Islet of Langerhans (tissue), 1 donor: ENCODE measurements at regions not wholly inside any gene's neighbourhood (a gene's known extent, or its start where the extent isn't known, plus 50 kb on each side); places are given as distances from the start of the nearest gene placed in this dataset.

Source experiments
- FAIRE-seq: peaks from one replicate; lab custom pipeline; 2011; peaks lifted over from hg19 to GRCh38; lab: Jason Lieb, UNC

- no peak for FAIRE-seq
These were observed 374.0 kb downstream of the SV2B start for GRCh38 chr15:91473894-91474545.

GRCh38 chr15:91476861-91477260 is 376.6 kb upstream of the SLCO3A1 start:
- FAIRE-seq: no peak

- FAIRE-seq: no peak
These were observed 374.8 kb upstream of the SLCO3A1 start for GRCh38 chr15:91478717-91479191.

GRCh38 chr15:91480426-91480825 is 373.1 kb upstream of the SLCO3A1 start:
- FAIRE-seq: no peak

GRCh38 chr15:91482799-91483198 is 370.7 kb upstream of the SLCO3A1 start:
- FAIRE-seq: no peak

GRCh38 chr15:91484141-91484540 is 369.4 kb upstream of the SLCO3A1 start:
- FAIRE-seq: no peak

- no peak for FAIRE-seq
These were observed 365.1 kb upstream of the SLCO3A1 start for GRCh38 chr15:91488452-91488851.

GRCh38 chr15:91490211-91490610 is 363.3 kb upstream of the SLCO3A1 start:
- no peak for FAIRE-seq

GRCh38 chr15:91491101-91491950 is 362.2 kb upstream of the SLCO3A1 start:
- no peak for FAIRE-seq

- peak; percentile 41 for FAIRE-seq
These were observed 356.5 kb upstream of the SLCO3A1 start for GRCh38 chr15:91496754-91497691.

- no peak for FAIRE-seq
These were observed 355.3 kb upstream of the SLCO3A1 start for GRCh38 chr15:91498046-91498748.

- FAIRE-seq: no peak
These were observed 354.8 kb upstream of the SLCO3A1 start for GRCh38 chr15:91498749-91499062.

- no peak for FAIRE-seq
These were observed 353.6 kb upstream of the SLCO3A1 start for GRCh38 chr15:91499774-91500383.

- no peak for FAIRE-seq
These were observed 344.9 kb upstream of the SLCO3A1 start for GRCh38 chr15:91508633-91509032.

GRCh38 chr15:91514147-91514546 is 339.4 kb upstream of the SLCO3A1 start:
- FAIRE-seq: no peak

GRCh38 chr15:91515188-91515754 is 338.2 kb upstream of the SLCO3A1 start:
- peak; percentile 74 for FAIRE-seq

- FAIRE-seq: no peak
These were observed 336.6 kb upstream of the SLCO3A1 start for GRCh38 chr15:91516866-91517265.

- no peak for FAIRE-seq
These were observed 335.9 kb upstream of the SLCO3A1 start for GRCh38 chr15:91517491-91518200.

- FAIRE-seq: no peak
These were observed 332.7 kb upstream of the SLCO3A1 start for GRCh38 chr15:91520850-91521249.

GRCh38 chr15:91521548-91521947 is 332.0 kb upstream of the SLCO3A1 start:
- FAIRE-seq: no peak

GRCh38 chr15:91521996-91522395 is 331.5 kb upstream of the SLCO3A1 start:
- FAIRE-seq: no peak
